Rectal smooth muscle tissue (tissue), 1 donor: ENCODE measurements at regions not wholly inside any gene's neighbourhood (a gene's known extent, or its start where the extent isn't known, plus 50 kb on each side); places are given as distances from the start of the nearest gene placed in this dataset.
A peak's percentile ranks its signal among the peaks of the same experiment; 100 is the strongest.
"Not testable (repeated sequence)": the region's sequence is repeated elsewhere in the genome, so short reads cannot be mapped to it uniquely, and the experiment has no call there.

Experiments
- H3K27ac ChIP-seq: one replicate; pipeline ENCODE4 v1.7.0; 2013; ENCODE audit warnings: low read depth, low read length, inconsistent platforms
- H3K27me3 ChIP-seq: one replicate; pipeline ENCODE4 v1.7.0; 2013; ENCODE audit warnings: low read length; ENCODE audit not compliant: control insufficient read depth, insufficient read depth
- H3K36me3 ChIP-seq: one replicate; pipeline ENCODE4 v1.7.0; 2013; ENCODE audit warnings: low read length; ENCODE audit not compliant: control insufficient read depth, insufficient read depth
- H3K4me1 ChIP-seq: one replicate; pipeline ENCODE4 v1.7.0; 2013; ENCODE audit warnings: low read length; ENCODE audit not compliant: control insufficient read depth, insufficient read depth
- H3K4me3 ChIP-seq: one replicate; pipeline ENCODE4 v1.7.0; 2013; ENCODE audit warnings: low read length
- H3K9ac ChIP-seq: one replicate; pipeline ENCODE4 v1.7.0; 2013; ENCODE audit warnings: low read length

DNA sequence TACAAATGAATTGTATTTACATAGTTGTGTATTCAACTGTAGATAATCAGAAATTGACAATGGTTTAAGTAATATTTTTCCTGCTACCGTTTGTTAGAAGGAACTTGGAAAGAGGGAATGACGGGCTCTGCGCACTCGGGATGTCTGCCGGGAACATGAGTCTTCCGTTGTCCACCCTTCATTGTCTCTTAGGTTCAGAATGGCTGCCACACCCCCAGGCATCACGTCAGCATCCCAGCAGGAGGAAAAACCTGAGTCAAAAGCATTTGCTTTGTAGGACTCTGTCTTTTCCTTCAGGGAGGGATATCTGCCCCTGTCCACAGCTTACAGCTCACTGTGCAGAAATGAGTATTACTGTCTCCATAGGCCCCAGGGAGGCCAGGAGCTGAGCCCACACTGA is 331.2 kb downstream of the THBS2 start:
- no peak overlapping the region for H3K9ac ChIP-seq
- no peak overlapping the region for H3K4me3 ChIP-seq
- H3K27me3 ChIP-seq, result no peaks in the 10 kb centered on the region
- no peak overlapping the region for H3K27ac ChIP-seq
- no peaks in the 10 kb centered on the region for H3K4me1 ChIP-seq
- no peaks in the 10 kb centered on the region for H3K36me3 ChIP-seq

GRCh38 chr6:168920289-168920688 is 333.4 kb downstream of the THBS2 start:
- H3K4me3 ChIP-seq, result no peak overlapping the region
- H3K27me3 ChIP-seq, result no peaks in the 10 kb centered on the region
- no peak overlapping the region for H3K9ac ChIP-seq
- H3K4me1 ChIP-seq, result peaks cover 7% of the 10 kb centered on the region
- no peaks in the 10 kb centered on the region for H3K36me3 ChIP-seq
- no peak overlapping the region for H3K27ac ChIP-seq

DNA sequence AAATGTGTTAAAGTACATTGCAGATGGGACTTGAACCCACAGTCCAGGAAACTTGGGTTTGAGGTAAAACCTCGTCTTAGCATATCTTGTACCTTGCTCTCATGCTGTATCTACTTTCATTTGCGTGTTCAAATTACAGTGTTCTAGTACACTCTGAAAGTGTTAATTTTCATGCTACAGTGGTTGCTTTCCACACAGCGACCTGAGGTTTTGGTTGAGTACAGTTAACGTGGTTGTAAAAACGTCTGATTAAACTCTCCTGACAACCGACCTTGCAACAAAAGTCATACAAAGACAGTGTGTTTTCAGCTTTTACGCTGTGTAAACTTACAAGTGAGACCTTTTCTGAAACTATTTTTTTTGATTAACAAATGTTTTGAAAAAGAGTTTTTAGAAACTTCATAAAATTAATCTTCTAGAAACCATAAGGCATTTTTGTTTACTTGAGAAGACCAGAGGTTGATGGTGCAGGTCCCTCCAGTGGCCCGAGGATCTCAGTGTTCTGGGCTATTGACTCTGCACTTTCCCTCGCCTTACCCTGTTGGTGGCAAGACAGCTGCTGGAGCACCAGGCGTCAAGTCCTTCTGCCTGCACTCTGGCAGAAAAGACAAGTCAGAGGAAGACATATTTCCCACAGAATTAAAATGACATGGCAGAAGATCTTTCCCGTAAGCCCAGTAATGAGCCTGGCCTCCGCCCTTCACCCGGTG is 334.0 kb downstream of the THBS2 start:
- H3K9ac ChIP-seq, result no peak overlapping the region
- H3K27ac ChIP-seq, result no peak overlapping the region
- H3K27me3 ChIP-seq, result no peaks in the 10 kb centered on the region
- H3K36me3 ChIP-seq, result no peaks in the 10 kb centered on the region
- H3K4me3 ChIP-seq, result no peak overlapping the region
- peaks cover 7% of the 10 kb centered on the region for H3K4me1 ChIP-seq

DNA sequence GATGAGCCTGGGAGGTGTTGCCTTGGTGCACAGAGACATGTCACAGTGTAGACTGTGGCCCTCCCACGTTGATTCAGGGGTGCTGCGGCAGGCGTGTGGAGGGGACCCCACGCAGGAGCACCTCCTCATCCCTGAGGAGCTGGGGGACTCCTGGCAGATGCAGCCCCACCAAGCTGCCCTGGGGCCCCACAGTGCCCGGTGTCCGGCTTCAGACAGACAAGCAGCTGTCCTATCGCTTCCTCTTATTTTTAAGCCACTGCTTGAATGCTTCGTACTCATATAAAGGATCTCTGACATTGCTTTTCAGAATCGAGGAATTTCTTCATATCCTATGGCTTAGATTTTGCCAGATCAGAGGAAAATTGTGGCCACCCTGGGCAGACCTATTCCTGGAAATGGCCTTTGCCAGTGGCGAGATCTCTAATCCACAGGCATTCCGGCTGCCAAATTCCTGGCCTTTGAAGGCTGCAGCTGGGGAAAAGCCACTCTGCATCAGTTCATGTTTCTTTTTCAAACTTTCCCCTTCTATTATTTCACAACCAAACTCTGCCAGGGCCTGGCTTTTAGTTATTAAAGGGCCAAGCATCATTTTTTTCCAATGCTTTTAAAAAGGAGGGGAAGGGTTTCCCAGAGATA is 337.0 kb downstream of the THBS2 start:
- H3K27ac ChIP-seq, result peak overlapping the region; percentile 57
- no peaks in the 10 kb centered on the region for H3K27me3 ChIP-seq
- no peaks in the 10 kb centered on the region for H3K36me3 ChIP-seq
- peaks cover 7% of the 10 kb centered on the region for H3K4me1 ChIP-seq
- no peak overlapping the region for H3K9ac ChIP-seq
- no peak overlapping the region for H3K4me3 ChIP-seq

GRCh38 chr6:168915855-168916254 is 337.8 kb downstream of the THBS2 start:
- no peaks in the 10 kb centered on the region for H3K36me3 ChIP-seq
- H3K4me3 ChIP-seq, result no peak overlapping the region
- H3K4me1 ChIP-seq, result peaks cover 7% of the 10 kb centered on the region
- no peaks in the 10 kb centered on the region for H3K27me3 ChIP-seq
- H3K9ac ChIP-seq, result no peak overlapping the region
- no peak overlapping the region for H3K27ac ChIP-seq

DNA sequence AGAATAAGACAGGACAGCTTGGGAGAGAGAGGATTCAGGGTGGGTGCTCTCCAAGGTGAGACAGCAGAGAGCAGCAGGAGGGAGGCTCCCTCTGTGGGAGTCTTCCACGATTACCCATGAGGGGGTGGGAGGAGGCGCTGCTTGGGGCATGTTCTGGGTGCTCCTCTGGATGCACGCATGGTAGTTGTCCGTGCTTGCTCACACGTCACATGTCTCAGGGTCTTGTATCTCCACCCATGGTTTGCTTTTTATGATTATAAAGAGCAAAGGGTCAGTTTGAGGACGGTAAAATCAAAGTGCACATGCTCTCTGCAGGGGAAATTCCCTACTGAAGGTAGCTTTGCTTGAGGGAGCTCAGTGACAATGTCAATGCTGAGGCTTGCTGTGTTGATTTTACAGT is 338.4 kb downstream of the THBS2 start:
- Histone ChIP-seq H3K4me3 (no peak overlapping the region), H3K27ac (no peak overlapping the region)

DNA sequence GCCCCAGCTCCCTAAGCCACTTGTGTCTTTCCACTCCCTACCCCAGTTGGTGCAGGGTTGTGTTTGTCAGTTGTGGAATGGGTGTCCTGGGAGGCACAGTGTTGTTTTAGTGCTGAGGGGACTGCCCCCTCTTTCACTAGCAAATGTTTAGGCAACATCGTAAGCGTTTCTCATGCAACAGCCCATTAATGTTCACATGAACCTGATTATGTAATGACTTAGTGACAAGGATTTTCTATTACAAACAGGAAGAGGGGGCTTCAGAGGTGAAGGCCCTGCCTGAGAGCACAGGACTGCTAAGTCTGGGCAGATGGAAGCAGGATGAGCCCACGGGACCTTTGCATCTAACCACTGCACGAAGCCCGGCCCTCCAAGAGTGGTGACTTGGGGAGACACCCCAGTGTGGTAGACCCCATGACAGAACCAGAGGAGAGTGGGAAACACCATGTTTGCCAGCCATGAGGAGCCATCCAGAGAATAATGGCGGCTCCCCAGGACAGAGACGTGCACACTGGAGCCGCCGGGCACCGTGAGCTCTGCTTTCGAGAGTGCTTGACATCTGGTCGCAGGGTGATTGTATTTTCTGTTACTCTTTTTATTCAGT is 339.7 kb downstream of the THBS2 start:
- no peaks in the 10 kb centered on the region for H3K36me3 ChIP-seq
- H3K27ac ChIP-seq, result no peak overlapping the region
- peaks cover 7% of the 10 kb centered on the region for H3K4me1 ChIP-seq
- H3K9ac ChIP-seq, result no peak overlapping the region
- no peaks in the 10 kb centered on the region for H3K27me3 ChIP-seq
- no peak overlapping the region for H3K4me3 ChIP-seq

More for the DNA sequence above, 338.4 kb downstream of the THBS2 start:
- no peaks in the 10 kb centered on the region for H3K36me3 ChIP-seq
- no peaks in the 10 kb centered on the region for H3K27me3 ChIP-seq
- no peak overlapping the region for H3K9ac ChIP-seq
- peaks cover 7% of the 10 kb centered on the region for H3K4me1 ChIP-seq

GRCh38 chr6:168913231-168913865 is 340.3 kb downstream of the THBS2 start:
- not testable (repeated sequence) for H3K36me3 ChIP-seq, H3K27me3 ChIP-seq, H3K4me1 ChIP-seq, H3K9ac ChIP-seq, H3K4me3 ChIP-seq, H3K27ac ChIP-seq

DNA sequence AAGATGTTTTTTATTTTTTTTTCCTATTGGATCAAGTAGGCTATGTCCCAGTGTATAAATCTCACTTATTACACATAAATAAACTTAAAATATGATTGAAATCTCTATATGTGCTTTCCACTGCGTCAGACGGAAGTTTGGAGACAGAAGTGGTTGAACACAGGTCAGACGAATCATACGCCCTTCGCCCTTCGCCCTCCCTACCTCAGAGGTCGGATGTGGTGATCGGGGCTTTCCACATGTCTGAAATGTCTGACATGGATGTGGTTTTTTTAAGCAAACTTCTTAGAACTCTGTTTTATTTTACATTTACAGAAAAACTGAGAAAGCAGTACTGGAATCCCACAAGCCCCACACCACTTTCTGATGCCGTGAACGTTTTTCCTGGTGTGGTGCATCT is 344.4 kb downstream of the THBS2 start:
- H3K27me3 ChIP-seq, result no peaks in the 10 kb centered on the region
- H3K27ac ChIP-seq, result no peak overlapping the region
- no peaks in the 10 kb centered on the region for H3K4me1 ChIP-seq
- H3K9ac ChIP-seq, result no peak overlapping the region
- H3K36me3 ChIP-seq, result no peaks in the 10 kb centered on the region
- H3K4me3 ChIP-seq, result no peak overlapping the region

DNA sequence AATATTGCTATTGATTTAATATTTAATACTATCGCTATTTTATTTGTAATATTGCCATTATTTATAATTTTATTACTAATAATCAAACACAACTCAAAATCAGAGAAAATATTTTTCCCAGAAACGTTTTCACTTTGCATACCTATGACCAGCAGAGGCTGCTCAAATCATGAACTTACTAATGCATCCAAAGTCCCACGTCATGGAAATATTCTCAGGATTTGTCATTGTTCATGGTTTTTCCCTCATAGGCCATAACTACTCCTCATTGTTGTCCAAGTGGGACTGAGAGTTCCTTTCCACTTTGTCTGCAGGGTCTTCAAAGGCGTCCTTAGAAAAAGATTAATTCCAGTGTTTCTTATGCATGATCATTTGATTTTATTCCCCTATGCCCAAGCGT is 344.8 kb downstream of the THBS2 start:
- H3K4me3 ChIP-seq, result no peak overlapping the region
- no peaks in the 10 kb centered on the region for H3K4me1 ChIP-seq
- H3K27ac ChIP-seq, result no peak overlapping the region
- H3K9ac ChIP-seq, result no peak overlapping the region
- no peaks in the 10 kb centered on the region for H3K27me3 ChIP-seq
- no peaks in the 10 kb centered on the region for H3K36me3 ChIP-seq

DNA sequence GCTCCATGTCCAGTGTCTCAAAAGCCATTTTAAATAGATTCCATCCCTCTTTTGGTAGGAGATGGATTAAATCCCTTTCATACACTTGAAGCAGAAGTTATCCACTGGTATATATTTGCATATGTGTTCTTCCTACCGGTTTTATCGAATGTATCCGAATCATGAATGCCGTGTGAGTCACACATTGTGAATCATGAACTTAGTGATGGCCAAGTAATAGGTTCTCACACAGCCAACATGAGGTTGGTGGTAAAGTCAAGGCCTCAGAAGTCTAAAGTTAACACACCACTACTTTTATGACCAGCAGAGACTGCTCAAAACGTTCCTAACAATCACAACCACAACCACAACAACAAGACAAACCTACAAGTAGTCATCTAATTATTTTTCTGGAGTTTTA is 345.5 kb downstream of the THBS2 start:
- no peaks in the 10 kb centered on the region for H3K4me1 ChIP-seq
- H3K9ac ChIP-seq, result no peak overlapping the region
- no peaks in the 10 kb centered on the region for H3K27me3 ChIP-seq
- H3K27ac ChIP-seq, result no peak overlapping the region
- no peaks in the 10 kb centered on the region for H3K36me3 ChIP-seq
- no peak overlapping the region for H3K4me3 ChIP-seq

DNA sequence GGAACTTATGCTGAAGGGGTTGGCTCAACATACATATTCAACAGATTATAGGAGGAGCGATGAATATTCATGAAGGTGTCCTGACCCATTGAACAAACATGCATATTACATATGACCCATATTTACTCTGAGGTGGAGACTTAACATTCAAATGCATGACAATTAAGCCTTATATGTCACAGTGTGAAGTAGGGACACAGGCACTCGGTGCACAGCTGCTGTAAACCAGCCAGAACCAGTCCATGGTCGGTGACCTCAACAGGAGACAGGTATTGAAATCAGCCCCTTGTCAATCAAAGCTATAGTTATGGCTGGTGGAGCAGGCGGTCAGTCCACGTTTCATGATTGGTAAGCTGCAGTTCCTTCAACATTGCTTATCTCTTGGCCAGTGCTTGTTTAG is 347.3 kb downstream of the THBS2 start:
- Histone ChIP-seq H3K4me3 (no peak overlapping the region), H3K4me1 (no peaks in the 10 kb centered on the region), H3K27ac (no peak overlapping the region), H3K9ac (no peak overlapping the region), H3K36me3 (no peaks in the 10 kb centered on the region), H3K27me3 (no peaks in the 10 kb centered on the region)
